Panc1 (cell line): ENCODE measurements at regions not wholly inside any gene's neighbourhood (a gene's known extent, or its start where the extent isn't known, plus 50 kb on each side); places are given as distances from the start of the nearest gene placed in this dataset.

ENCODE experiments used
- ATAC-seq: fragments of 200-7000 bp; cut with Tn5 transposase; 2 replicates; pipeline ENCODE4 v1.9.1; 2020; ENCODE audit warnings: mild to moderate bottlenecking, moderate library complexity
- BruUV-seq: library from RNA; stranded (reverse); fragments of 400-500 nt; replicated peaks from 2 replicates; lab custom pipeline; 2021; lab: Mats Ljungman, UMichigan
- CTCF ChIA-PET: fragments of 300-600 bp; sonication (Branson Sonifier 250); formaldehyde crosslinking; loops from one replicate; lab custom pipeline; 2022; ENCODE audit warnings: antibody characterized with exemption; lab: Charles Lee
- POLR2A ChIA-PET: fragments of 300-600 bp; sonication (Branson Sonifier 250); formaldehyde crosslinking; loops from one replicate; lab custom pipeline; 2022; ENCODE audit warnings: antibody characterized with exemption; lab: Charles Lee
- DNase-seq: peaks from one replicate; pipeline ENCODE4 v3.0.0-alpha.2; 2010; ENCODE audit warnings: low read depth, low spot score
- H3K27ac ChIP-seq: 2 replicates; pipeline ENCODE4 v1.5.1; 2011; ENCODE audit warnings: mild to moderate bottlenecking, low read length, inconsistent platforms
- H3K27me3 ChIP-seq: fragments of 200-500 bp; sonication (Bioruptor generic); 2 replicates; pipeline ENCODE4 v1.6.0; 2014; ENCODE audit warnings: low read length, inconsistent platforms; ENCODE audit not compliant: control insufficient read depth, insufficient read depth
- H3K36me3 ChIP-seq: fragments of 200-500 bp; sonication (Bioruptor generic); 2 replicates; pipeline ENCODE4 v1.5.1; 2014; ENCODE audit warnings: inconsistent platforms, mild to moderate bottlenecking, low read length, moderate library complexity; ENCODE audit not compliant: control insufficient read depth, insufficient read depth
- H3K4me1 ChIP-seq: 2 replicates; pipeline ENCODE4 v1.5.1; 2011; ENCODE audit warnings: inconsistent platforms, mild to moderate bottlenecking, low read length, moderate library complexity; ENCODE audit not compliant: control insufficient read depth, insufficient read depth
- H3K4me3 ChIP-seq, 2 experiments: 2 replicates each; pipeline ENCODE4 v1.5.1; 2011 to 2012; ENCODE audit warnings: low read depth in 2 of 2, low read length in 2 of 2, mild to moderate bottlenecking in 2 of 2, inconsistent platforms in 1 of 2, moderate library complexity in 1 of 2
- H3K9me3 ChIP-seq: fragments of 200-500 bp; sonication (Bioruptor generic); 2 replicates; pipeline ENCODE4 v1.5.1; 2014; ENCODE audit warnings: low read depth, mild to moderate bottlenecking, inconsistent platforms, low read length, moderate library complexity; ENCODE audit not compliant: control insufficient read depth, insufficient read depth
- CTCF ChIP-seq: fragments of 450-650 bp; IDR thresholded peaks from 2 replicates; pipeline ENCODE4 v1.5.1; 2017; ENCODE audit warnings: mild to moderate bottlenecking
- POLR2AphosphoS5 ChIP-seq: IDR thresholded peaks from 2 replicates; pipeline ENCODE4 v1.6.1; 2012; ENCODE audit warnings: mild to moderate bottlenecking, low read depth, low read length, moderate library complexity
- REST ChIP-seq, 2 experiments: IDR thresholded peaks; 2 replicates each; pipeline ENCODE4 v1.6.1; 2011 to 2012; ENCODE audit warnings: low read depth in 2 of 2, control low read depth in 1 of 2, low read length in 1 of 2, mild to moderate bottlenecking in 1 of 2, moderate library complexity in 1 of 2; ENCODE audit not compliant: insufficient read depth in 1 of 2
- SIN3A ChIP-seq: IDR thresholded peaks from 2 replicates; pipeline ENCODE4 v1.6.1; 2012; ENCODE audit warnings: low read depth, mild to moderate bottlenecking, low read length, moderate library complexity, borderline replicate concordance; ENCODE audit not compliant: insufficient read depth
- TCF7L2 ChIP-seq: IDR thresholded peaks from 2 replicates; pipeline ENCODE4 v1.6.1; 2011; ENCODE audit warnings: mild to moderate bottlenecking, low read depth, low read length, inconsistent platforms
- in situ Hi-C: cut with HindIII; loops from 2 replicates; pipeline ENCODE4 v1.10.0; 2016; ENCODE audit warnings: low sequenced_read_pairs, low pct_unique_long_range_greater_than_20kb
- intact Hi-C: fragments of 100-400 bp; cut with micrococcal nuclease; formaldehyde crosslinking; loops from one replicate; pipeline ENCODE4 v1.10.0; 2022; ENCODE audit not compliant: unreplicated experiment

- Histone ChIP-seq H3K27me3 (no peaks in the 10 kb centered on the region), H3K4me3 (no peak overlapping the region), H3K9me3 (no peaks in the 10 kb centered on the region), H3K27ac (no peak overlapping the region), H3K36me3 (no peaks in the 10 kb centered on the region), H3K4me1 (no peaks in the 10 kb centered on the region)
- TF ChIP-seq CTCF (no peak), TCF7L2 (no peak), REST (IDR thresholded peaks at IDR 0.05; ENCODE audit: insufficient read depth in 1 of 2, low read depth in 2 of 2, low read length in 1 of 2) (no peak), SIN3A (no peak), POLR2AphosphoS5 (no peak)
- BruUV-seq = no TSS peak
- intact Hi-C loops (no loop called here), in situ Hi-C loops (no loop called here)
- DNase-seq (no peak), ATAC-seq (no peak)
- POLR2A ChIA-PET = no interaction called here
- CTCF ChIA-PET = no interaction called here
Measured at GRCh38 chr12:118783703-118784102, 197.6 kb upstream of the SRRM4 start.

- Histone ChIP-seq H3K4me3 (no peak overlapping the region), H3K36me3 (no peaks in the 10 kb centered on the region), H3K4me1 (no peaks in the 10 kb centered on the region), H3K27me3 (no peaks in the 10 kb centered on the region), H3K9me3 (no peaks in the 10 kb centered on the region), H3K27ac (no peak overlapping the region)
- ChIA-PET CTCF (no interaction called here), POLR2A (no interaction called here)
- no TSS peak for BruUV-seq
- intact Hi-C loops (no loop called here), in situ Hi-C loops (no loop called here)
- no peak for TF ChIP-seq CTCF
- no peak for TF ChIP-seq POLR2AphosphoS5
- TF ChIP-seq TCF7L2 = no peak
- DNase-seq (no peak), ATAC-seq (no peak)
Measured at GRCh38 chr12:118790578-118790977, 190.8 kb upstream of the SRRM4 start.
